MM.1S (cell line): ENCODE measurements at regions not wholly inside any gene's neighbourhood (a gene's known extent, or its start where the extent isn't known, plus 50 kb on each side); places are given as distances from the start of the nearest gene placed in this dataset.
"Not testable (repeated sequence)": the region's sequence is repeated elsewhere in the genome, so short reads cannot be mapped to it uniquely, and the experiment has no call there.

Experiments
- CTCF ChIP-seq: fragments of 300-600 bp; sonication (generic); IDR thresholded peaks from 2 replicates; pipeline ENCODE4 v1.5.1; 2016; ENCODE audit warnings: antibody characterized with exemption, low read length, mixed read lengths
- EZH2phosphoT487 ChIP-seq: fragments of 300-600 bp; sonication (generic); IDR thresholded peaks from 2 replicates; pipeline ENCODE4 v1.6.1; 2018; ENCODE audit warnings: antibody characterized with exemption, low read length

- TF ChIP-seq CTCF, EZH2phosphoT487: not testable (repeated sequence)
Observed at GRCh38 chr19:27708986-27709385, 1504.0 kb downstream of the UQCRFS1 start.
